ENCODE measurements at regions not wholly inside any gene's neighbourhood (a gene's known extent, or its start where the extent isn't known, plus 50 kb on each side); places are given as distances from the start of the nearest gene placed in this dataset.
"Not testable (repeated sequence)": the region's sequence is repeated elsewhere in the genome, so short reads cannot be mapped to it uniquely, and the experiment has no call there.

DNA sequence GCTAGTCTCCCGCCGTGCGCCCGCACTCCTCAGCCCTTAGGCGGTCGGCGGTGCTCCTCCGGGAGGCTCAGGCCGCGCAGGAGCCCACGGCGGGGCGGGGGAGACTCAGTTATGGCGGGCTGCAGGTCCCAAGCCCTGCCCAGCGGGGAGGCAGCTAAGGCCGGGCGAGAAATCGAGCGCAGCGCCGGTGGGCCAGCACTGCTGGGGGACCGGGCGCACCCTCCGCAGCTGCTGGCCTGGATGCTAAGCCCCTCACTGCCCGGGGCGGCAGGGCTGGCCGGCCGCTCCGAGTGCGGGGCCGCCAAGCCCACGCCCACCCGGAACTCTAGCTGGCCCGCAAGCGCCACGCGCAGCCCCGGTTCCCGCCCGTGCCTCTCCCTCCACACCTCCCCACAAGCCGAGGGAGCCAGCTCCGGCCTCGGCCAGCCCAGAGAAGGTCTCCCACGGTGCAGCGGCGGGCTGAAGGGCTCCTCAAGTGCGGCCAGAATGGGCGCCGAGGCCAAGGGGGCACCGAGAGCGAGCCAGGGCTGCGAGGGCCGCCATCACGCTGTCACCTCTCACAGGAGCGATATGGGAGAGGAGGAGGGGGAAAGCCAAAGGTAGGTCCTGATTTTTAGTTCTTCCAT, 90.2 kb upstream of the SEL1L start:
- TF ChIP-seq, protein P1, sequence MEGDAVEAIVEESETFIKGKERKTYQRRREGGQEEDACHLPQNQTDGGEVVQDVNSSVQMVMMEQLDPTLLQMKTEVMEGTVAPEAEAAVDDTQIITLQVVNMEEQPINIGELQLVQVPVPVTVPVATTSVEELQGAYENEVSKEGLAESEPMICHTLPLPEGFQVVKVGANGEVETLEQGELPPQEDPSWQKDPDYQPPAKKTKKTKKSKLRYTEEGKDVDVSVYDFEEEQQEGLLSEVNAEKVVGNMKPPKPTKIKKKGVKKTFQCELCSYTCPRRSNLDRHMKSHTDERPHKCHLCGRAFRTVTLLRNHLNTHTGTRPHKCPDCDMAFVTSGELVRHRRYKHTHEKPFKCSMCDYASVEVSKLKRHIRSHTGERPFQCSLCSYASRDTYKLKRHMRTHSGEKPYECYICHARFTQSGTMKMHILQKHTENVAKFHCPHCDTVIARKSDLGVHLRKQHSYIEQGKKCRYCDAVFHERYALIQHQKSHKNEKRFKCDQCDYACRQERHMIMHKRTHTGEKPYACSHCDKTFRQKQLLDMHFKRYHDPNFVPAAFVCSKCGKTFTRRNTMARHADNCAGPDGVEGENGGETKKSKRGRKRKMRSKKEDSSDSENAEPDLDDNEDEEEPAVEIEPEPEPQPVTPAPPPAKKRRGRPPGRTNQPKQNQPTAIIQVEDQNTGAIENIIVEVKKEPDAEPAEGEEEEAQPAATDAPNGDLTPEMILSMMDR (IDR thresholded peaks at IDR 0.05): not testable (repeated sequence)
- TF ChIP-seq POLR2A (IDR thresholded peaks at IDR 0.05): not testable (repeated sequence)
